NCI-H2029 (cell line): ENCODE measurements at regions not wholly inside any gene's neighbourhood (a gene's known extent, or its start where the extent isn't known, plus 50 kb on each side); places are given as distances from the start of the nearest gene placed in this dataset.
"Not testable (repeated sequence)": the region's sequence is repeated elsewhere in the genome, so short reads cannot be mapped to it uniquely, and the experiment has no call there.

Experiments
- DNase-seq: peaks from one replicate; lab custom pipeline; 2025; lab: John Stamatoyannopoulos, UW

DNA sequence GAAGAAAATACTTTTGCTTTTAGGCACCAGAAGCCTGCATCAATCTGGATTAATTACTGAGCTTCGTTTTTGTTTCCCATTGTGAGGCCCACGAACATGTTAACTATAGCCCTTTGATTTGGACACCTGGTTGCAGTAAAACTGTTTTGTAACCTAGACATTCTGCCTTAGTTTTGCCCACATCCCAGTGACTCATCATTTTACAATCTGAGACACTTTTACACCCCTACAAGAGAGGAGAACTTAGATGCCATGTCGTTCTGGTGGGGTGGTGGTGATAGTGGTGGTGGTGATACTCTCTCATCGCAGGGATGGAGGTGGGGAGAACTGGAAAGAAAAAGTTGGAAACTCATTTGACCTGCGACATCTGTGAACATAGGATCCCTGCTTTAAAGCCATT is 1257.2 kb downstream of the ADGRL3 start:
- no peak for DNase-seq

GRCh38 chr4:62455871-62456270 is 1255.7 kb downstream of the ADGRL3 start:
- no peak for DNase-seq

DNA sequence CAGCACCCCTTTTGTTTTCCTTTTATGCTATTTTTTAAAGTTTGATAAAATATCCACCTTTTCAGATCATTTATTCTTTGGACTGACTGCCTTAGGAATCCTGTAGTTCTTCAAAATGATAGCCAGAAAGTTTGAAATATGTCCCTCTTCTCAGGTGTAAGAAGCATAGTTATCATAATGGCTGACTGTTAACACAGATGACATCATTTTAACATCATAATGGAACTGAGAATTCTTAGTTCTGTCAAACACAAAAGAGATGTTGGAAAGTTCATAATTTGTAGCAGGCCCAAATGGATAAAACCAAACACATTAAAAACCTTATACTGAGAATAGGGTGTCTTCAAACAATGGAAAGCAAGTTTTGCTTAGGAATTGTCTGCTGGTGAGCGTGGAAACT is 1254.4 kb downstream of the ADGRL3 start:
- no peak for DNase-seq

- DNase-seq: no peak
These were observed 1250.6 kb downstream of the ADGRL3 start for GRCh38 chr4:62450740-62451139.

GRCh38 chr4:62449538-62449937 is 1249.4 kb downstream of the ADGRL3 start:
- DNase-seq: no peak

- DNase-seq: no peak
These were observed 1248.8 kb downstream of the ADGRL3 start for GRCh38 chr4:62448911-62449310.

DNA sequence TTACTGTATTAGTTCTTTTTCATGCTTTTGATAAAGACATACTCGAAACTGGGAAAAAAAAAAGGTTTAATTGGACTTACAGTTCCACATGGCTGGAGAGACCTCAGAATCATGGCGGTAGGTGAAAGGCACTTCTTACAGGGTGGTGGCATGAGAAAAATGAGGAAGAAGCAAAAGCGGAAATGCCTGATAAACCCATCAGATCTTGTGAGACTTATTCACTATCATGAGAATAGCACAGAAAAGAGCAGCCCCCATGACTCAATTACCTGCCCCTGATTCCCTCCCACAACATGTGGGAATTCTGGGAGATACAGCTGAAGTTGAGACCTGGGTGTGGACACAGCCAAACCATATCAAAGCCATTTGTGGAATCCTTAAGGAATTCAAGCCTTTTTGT is 1238.9 kb downstream of the ADGRL3 start:
- DNase-seq: no peak

GRCh38 chr4:62434921-62435320 is 1234.8 kb downstream of the ADGRL3 start:
- DNase-seq: no peak

DNA sequence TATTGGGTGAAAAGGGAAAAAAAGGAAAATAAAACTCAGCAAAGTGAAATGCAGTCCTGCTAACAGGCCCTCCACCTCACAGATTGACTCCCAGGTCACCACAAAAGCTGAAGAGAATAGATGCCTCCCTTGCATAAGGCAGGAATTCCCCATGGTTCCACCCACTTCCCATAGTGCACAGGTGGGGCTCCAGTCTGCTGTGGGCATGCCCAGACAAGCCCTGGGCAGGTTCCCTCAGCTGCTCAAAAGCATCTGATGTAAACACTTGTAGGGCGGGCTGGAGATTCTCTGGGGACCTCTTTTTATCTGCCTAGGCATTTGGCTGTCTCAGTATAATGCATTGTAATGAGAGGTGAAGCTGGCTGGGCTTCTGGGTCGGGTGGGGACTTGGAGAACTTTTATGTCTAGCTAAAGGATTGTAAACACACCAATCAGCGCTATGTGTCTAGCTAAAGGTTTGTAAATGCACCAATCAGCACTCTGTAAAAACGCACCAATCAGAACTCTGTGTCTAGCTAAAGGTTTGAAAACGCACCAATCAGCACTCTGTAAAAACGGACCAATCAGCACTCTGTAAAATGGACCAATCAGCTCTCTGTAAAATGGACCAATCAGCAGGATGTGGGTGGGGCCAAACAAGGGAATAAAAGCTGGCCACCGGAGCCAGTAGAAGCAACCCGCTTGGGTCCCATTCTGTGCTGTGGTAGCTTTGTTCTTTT is 1231.5 kb downstream of the ADGRL3 start:
- DNase-seq: not testable (repeated sequence)

DNA sequence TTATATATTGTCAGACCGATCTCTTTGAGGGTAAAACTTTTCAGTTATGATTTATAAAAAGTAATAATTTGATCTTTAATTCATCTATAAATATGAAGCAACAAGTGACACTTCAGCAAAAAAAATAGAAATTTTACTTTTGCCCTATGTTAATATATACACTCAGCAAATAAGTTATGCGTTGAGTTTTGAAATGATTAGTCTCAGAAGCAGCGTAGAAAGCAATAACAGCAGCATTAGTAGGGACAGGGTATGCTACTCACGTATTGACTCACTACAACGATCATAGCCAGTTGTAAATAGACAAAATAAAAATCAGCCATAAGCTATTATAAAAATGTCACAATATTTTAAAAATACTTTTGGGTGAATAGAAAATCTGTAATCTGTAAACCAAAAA is 1229.2 kb downstream of the ADGRL3 start:
- DNase-seq: no peak

DNA sequence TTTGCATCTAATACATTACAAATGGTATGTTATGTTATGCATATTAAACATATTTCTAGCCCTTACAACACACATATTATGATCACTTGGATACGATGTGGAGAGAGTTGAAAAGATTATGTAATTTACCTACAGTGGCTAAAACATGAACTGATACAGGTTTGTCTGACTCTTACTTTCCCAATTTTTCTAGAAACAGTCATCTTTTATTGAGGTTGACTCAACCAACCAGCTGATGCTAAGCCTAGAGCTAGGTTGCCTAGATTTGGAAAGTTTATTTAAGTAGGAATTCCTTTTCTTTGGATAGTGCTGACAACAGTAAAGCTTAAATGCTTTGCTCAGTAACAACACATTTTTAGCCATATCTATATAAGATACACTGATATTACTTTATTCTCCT is 1215.1 kb downstream of the ADGRL3 start:
- DNase-seq: no peak

DNA sequence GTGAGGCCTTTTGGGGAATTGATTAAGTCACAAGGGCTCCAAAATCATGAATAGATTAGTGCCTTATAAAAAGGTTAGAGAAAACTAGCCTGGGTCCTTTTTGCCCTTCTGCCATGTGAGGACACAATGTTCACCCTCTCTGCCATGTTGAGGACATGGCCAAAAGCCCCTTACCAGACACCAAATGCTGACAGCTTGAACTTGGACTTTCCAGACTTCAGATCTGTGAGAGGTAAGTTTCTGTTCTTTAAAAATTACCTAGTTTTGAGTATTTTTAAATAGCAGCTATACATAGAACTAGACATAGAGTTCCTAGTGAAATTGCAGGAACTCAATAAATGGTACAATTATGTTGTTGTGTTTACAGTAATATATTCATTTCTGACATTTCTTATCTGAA is 1214.4 kb downstream of the ADGRL3 start:
- no peak for DNase-seq

GRCh38 chr4:62410371-62411003 is 1210.4 kb downstream of the ADGRL3 start:
- DNase-seq: no peak

DNA sequence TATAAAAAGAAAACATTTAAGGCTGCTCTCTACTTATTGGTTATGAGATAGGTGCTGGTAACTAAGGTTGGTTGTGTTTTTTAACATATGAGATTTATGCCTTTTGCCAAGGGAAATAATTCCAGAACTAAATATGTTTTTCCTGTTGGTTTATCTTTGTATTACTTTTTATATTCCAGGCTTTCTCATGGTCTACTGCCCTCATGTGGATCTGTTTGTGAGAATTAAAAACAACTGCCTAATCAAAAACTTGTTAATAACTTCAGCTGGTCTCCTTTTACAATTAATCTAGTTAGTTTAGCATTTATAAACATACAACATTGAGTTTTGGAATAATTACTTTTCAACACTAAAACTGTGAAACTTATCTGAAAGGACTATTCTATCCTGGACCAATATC is 1208.3 kb downstream of the ADGRL3 start:
- DNase-seq: no peak

- no peak for DNase-seq
These were observed 1207.4 kb downstream of the ADGRL3 start for GRCh38 chr4:62407534-62407933.

DNA sequence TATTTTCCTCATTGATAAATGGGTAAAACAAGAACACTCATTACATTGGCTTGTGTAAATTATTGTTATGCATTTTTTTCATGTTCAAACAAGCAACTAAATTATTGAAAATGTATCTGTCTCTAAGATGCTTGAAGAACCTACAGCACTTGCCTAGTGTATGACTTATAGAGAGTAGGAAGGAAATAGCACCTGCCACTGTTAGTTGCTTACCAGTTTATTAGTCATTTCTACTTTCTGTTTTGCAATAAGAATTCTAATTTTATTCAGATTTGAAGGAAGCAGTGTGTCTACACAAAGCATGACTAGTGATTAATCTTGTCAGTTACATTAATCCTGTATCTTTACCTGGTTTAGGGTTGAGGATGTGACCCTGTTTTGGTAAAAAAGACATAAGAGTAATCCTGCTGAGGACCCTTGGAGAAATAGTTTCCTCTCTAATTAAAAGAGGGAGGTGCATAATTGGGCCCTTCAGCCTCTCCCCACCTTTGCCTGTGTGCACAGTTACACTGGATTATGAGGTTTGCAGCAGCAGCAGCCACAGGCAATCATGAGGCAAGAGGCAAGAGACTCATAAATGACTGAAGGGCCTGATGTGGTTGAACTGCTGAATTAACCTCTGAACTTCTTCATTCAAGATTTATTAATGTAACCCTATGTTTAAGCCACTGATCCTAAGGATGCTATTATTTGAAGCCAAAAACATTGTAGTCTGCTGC is 1202.1 kb downstream of the ADGRL3 start:
- no peak for DNase-seq

DNA sequence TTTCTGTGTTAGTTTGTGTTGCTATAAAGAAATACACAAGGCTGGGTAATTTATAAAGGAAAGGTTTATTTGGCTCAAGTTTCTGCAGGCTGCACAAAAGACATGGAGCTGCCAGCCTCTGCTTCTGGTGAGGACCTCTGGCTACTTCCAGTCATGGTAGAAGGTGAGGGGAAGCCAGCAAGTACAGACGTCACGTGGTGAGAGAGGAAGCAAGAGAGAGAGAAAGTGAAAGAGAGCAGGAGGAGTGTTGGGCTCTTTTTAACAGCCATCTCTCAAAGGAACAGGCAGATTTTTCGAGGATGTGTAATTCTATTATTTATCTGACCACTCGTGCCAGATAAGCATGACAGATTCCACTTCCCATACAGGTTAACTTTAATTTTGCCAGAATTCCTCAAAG is 1199.1 kb downstream of the ADGRL3 start:
- DNase-seq: no peak

DNA sequence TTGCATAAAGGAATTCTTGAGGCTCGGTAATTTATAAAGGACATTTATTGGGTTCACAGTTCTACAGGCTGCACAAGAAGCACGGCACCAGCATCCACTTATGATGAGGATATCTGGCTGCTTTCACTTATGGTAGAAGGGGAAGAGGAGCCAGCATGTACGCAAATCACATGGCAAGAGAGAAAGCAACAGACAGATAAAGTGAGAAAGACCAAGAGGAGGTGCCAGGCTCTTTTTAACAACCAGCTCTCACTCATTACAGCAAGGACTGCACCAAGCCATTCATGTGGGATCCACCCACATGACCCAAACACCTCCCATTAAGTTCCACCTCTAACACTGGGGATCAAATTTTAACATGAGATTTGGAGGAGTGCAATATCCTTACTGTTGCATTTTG is 1198.2 kb downstream of the ADGRL3 start:
- DNase-seq: no peak

- DNase-seq: no peak
These were observed 1194.6 kb downstream of the ADGRL3 start for GRCh38 chr4:62394766-62395165.

DNA sequence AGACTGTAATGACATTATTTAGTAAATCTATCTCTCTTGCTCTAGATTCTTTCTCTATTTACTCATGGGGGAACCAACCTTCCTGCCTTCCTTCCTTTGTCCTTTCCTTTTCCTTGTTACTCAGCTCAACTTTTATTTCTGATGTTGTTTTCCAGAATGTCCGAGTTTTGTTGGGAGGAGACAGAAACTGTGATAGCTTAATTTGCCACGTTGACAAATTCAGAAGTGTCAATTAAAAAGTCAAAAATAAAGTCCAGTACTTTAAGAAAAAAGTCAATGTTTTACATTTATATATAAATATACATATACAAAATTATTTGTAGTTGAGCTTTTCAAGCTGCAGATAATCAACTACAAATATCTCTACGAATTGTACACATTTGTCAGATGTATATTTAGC is 1187.7 kb downstream of the ADGRL3 start:
- no peak for DNase-seq

GRCh38 chr4:62377700-62378099 is 1177.6 kb downstream of the ADGRL3 start:
- no peak for DNase-seq

- no peak for DNase-seq
These were observed 1177.1 kb downstream of the ADGRL3 start for GRCh38 chr4:62377245-62377644.

DNA sequence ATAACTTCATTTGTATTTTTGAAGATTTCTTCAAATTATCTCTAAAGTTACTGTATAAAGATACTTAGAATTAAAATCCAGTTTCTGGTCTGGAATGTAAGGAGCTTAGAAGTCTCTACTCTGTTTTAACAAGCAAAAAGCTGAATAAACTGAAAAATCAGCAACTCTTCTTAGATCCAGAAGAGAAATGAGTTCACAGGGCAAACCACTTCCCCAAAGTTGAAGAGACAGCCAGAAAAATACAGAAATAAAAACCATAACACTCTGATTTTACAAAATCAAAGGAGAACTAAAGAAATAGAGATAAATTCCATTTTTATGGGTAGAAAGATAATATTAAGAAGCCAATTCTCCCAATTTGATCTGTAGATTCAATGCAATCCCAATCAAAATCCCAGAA is 1166.8 kb downstream of the ADGRL3 start:
- no peak for DNase-seq
